ENCODE measurements at regions not wholly inside any gene's neighbourhood (a gene's known extent, or its start where the extent isn't known, plus 50 kb on each side); places are given as distances from the start of the nearest gene placed in this dataset.

DNA sequence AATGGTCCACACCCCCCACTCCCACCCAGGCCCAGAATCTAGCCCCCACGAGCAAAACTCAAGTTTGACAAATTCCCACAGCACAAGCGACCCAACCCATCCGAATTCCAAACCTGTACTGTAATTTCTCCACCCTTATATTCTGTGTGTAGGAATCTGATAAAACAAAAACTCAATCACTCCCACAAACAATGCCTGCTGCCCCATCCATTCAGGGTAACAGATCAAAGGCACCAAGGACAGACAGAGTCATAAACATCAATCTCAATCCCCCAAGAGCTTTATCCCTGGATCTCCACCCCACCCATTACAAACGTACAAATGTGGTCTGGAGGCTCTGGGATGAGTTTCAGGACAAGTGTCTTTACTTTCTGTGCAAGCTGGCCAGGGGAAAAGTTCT is 157.8 kb downstream of the AXIN2 start:
- no peak for DNase-seq

GRCh38 chr17:65402513-65403496 is 158.6 kb downstream of the AXIN2 start:
- no peak for DNase-seq

DNA sequence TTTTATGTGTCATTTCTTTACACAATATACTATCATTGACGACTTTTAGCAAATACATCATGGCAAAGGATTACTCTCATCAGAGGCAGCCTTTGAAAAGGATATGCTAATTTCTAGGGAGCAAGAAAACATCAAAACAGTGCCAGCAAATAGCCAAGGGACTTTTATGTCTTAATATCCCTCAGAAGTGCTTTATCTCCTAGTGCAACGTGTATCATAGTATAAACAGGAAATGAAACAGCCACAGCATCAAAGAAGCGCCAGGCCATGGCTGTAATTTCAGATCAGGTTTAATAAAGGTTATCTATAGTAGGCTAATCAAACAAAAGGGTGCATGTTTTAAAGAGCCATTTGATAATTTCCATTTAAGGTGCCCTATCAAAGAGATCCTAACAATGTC is 159.9 kb downstream of the AXIN2 start:
- no peak for DNase-seq

GRCh38 chr17:65400701-65401100 is 160.7 kb downstream of the AXIN2 start:
- DNase-seq: no peak

GRCh38 chr17:65398040-65398787 is 163.2 kb downstream of the AXIN2 start:
- no peak for DNase-seq

DNA sequence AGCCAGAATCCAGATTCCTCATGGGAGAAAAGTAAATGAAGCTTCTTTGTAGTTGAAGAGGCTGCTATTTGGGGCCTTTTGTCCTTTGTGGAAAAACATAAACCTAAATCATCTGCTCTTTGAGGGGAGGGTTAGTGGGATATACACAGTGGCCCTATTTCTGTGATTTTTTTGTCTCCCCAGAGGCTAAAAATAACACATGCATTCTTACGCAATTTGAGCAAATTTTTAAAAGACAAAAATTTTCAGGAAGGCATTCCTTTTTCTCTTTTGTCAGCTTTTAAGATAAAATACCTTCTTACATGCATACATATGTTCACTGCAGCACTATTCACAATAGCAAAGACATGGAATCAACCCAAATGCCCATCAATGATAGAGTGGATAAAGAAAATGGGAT is 165.5 kb downstream of the AXIN2 start:
- no peak for DNase-seq

GRCh38 chr17:65394811-65395472 is 166.5 kb downstream of the AXIN2 start:
- no peak for DNase-seq

GRCh38 chr17:65393514-65393913 is 167.9 kb downstream of the AXIN2 start:
- no peak for DNase-seq

DNA sequence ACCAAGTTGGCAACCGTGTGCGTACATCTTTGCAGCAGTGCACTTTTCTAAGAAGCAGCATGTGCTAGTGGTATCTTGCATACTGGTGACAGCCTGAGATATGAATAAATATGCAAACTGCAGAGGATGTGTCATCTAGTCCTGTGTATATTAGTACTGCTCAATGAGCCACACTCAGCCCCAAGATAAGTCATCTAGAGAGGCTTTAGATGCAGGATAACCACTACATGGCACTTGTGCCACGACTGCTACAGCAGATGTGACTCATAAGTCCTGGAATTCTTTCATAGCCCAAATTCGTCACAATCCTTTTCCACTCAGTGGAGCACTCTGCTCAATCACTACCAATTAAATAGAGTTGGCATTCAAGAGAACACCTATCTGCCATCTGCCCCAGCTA is 171.5 kb downstream of the AXIN2 start:
- no peak for DNase-seq

- no peak for DNase-seq
These were observed 172.0 kb downstream of the AXIN2 start for GRCh38 chr17:65389426-65389825.

DNA sequence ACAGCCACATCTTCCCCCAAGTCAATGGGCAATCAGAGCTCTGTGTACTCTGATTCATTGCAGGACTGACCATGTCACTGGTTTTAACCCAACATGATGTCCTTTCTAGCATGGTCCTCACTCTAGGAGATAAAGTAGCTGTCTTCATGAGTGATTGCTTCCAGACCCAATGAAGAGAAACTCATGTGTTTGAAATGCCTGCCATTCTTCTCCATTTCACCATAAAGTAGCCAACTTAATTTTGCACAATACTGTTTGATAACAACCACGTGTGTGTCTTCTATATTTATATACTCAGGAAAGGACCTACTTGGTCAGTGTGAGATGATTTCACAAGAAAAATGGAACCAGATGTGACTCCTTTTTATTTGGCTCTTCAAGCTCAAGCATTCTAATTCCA is 172.5 kb downstream of the AXIN2 start:
- no peak for DNase-seq

DNA sequence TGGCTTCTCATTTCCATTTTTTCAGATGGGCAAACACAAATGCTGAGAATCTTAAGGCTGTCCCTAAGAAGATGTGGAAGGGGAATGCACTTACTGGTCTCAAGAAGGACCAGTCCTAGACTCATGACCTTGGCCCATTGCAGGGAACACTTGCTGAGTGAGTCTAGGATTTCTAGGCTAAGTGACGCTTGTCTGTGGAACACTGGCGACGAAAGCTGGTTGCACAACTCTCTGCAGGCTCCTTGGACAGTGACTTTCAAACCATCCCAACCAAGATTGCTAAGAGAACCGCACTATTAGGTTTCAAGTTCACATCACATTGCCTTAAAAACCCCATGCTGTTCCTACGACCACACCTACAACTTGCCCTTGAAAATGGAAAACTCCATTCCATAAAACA is 174.1 kb downstream of the AXIN2 start:
- DNase-seq: no peak

GRCh38 chr17:65385726-65386125 is 175.7 kb downstream of the AXIN2 start:
- DNase-seq: no peak

- DNase-seq: no peak
These were observed 176.4 kb downstream of the AXIN2 start for GRCh38 chr17:65385071-65385470.

DNA sequence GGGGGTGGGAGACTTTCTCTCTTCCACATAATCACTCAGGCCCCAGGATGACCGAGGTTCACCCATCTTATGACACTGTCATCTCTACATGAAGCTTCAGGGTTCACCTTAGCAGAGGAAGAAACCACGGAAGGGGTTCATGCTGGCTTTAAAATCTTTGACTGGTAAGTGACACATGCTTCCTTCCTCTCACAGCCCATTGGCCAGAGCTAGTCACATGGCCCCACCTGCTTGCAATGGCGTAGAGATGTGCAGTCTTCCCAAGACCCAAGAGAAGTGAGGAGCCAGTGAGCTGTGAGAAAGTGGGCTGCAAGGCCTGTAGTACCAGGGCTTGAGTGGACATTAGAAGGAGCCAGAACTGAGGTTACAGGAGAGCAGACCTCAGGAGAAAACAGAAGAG is 180.3 kb downstream of the AXIN2 start:
- no peak for DNase-seq

DNA sequence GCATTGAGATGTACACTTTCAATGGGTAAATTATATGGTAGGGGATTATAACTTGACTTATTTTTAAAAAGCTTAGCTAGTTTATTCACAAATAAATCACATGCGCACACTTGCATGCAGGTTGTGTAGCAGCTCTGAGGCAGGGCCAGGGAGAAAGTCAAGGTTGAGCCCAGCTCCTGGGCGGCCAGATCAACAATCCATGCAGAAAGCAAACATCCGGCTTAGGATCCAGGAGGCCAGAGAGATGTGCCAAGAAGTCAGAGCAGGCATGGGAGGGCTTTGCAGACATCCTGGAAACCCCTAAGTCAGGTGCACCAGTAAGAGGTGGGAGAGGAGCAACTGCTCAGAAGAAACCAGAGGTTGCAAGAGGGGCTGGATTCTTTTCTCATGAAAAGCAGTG is 186.5 kb downstream of the AXIN2 start:
- DNase-seq: no peak

GRCh38 chr17:65371702-65372101 is 189.7 kb downstream of the AXIN2 start:
- no peak for DNase-seq

DNA sequence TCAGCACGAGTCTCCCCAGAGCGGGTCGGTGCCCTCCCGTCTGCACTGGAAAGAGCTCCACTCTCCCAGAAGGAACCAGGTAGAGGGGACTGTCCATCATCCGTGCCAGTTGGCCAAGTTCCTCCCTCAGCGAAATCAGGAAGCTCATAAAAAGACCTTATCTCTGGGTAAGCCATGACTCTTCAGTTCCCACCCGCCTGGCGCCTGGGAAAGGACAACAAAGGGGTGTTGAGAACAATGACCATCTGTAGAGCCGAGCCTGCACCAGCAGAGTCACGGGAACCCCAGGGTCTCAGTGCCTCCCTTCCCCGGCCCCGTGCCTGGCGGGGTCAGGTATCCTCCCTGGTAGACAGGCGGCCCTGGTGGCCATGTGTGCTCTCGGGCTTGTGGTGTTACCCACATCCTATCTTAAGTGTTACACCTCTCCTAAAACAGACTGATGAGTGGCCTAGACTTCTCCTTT is 190.7 kb downstream of the AXIN2 start:
- DNase-seq: no peak

- no peak for DNase-seq
These were observed 193.1 kb downstream of the AXIN2 start for GRCh38 chr17:65368341-65368740.

- DNase-seq: peak; percentile 5 to 41
These were observed 195.2 kb downstream of the AXIN2 start for GRCh38 chr17:65366102-65366844.

- DNase-seq: no peak
These were observed 196.3 kb downstream of the AXIN2 start for GRCh38 chr17:65365169-65365568.

GRCh38 chr17:65364438-65364837 is 197.0 kb downstream of the AXIN2 start:
- no peak for DNase-seq

DNA sequence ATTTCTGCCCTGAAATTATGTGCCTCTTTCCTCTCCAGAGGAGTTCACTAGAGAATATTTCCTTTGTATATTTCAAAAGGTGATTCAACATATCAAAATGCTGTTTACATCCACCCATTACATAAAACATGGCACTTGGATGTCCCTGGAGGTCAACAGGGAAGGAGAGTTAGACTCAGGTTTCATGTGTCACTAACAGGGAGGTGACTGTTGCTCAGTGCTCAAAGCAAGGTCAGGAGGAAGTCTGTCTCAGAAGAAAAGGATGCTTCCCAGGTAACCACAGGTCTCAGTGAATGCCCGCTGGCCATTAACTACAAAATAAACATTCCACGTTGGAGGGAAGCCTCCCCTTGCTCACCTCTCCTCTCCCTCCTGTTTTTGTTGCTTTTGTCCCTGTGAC is 198.6 kb downstream of the AXIN2 start:
- no peak for DNase-seq
